Retinal pigment epithelial cell (primary cell): ENCODE measurements at regions not wholly inside any gene's neighbourhood (a gene's known extent, or its start where the extent isn't known, plus 50 kb on each side); places are given as distances from the start of the nearest gene placed in this dataset.
"Not testable (repeated sequence)": the region's sequence is repeated elsewhere in the genome, so short reads cannot be mapped to it uniquely, and the experiment has no call there.

Source experiments
- DNase-seq: peaks from one replicate; pipeline ENCODE4 v3.0.0-alpha.2; 2010; ENCODE audit warnings: low read depth
- H3K4me3 ChIP-seq: 2 replicates; pipeline ENCODE4 v1.5.1; 2011; ENCODE audit warnings: mild to moderate bottlenecking, low read length, control low read depth, moderate library complexity
- CTCF ChIP-seq: conservative IDR thresholded peaks from 2 replicates; pipeline ENCODE4 v1.5.1; 2011; ENCODE audit warnings: low read depth, low read length, control low read depth, inconsistent platforms

- no peak for TF ChIP-seq CTCF
- DNase-seq = no peak
- no peak overlapping the region for H3K4me3 ChIP-seq
Measured at GRCh38 chr2:172308253-172308935, 119.0 kb upstream of the ITGA6 start.

GRCh38 chr2:172311921-172312345 lies 115.5 kb upstream of the ITGA6 start:
- no peak for DNase-seq
- TF ChIP-seq CTCF = no peak

GRCh38 chr2:172313715-172314341 lies 113.6 kb upstream of the ITGA6 start:
- DNase-seq = no peak
- H3K4me3 ChIP-seq = no peak overlapping the region
- no peak for TF ChIP-seq CTCF

More at GRCh38 chr2:172311921-172312345, 115.5 kb upstream of the ITGA6 start:
- H3K4me3 ChIP-seq = no peak overlapping the region

GRCh38 chr2:172315070-172315469 lies 112.3 kb upstream of the ITGA6 start:
- H3K4me3 ChIP-seq, DNase-seq: not testable (repeated sequence)

GRCh38 chr2:172322049-172322448 lies 105.3 kb upstream of the ITGA6 start:
- TF ChIP-seq CTCF = no peak
- H3K4me3 ChIP-seq = no peak overlapping the region
- no peak for DNase-seq

- no peak for DNase-seq
- no peak for TF ChIP-seq CTCF
- no peak overlapping the region for H3K4me3 ChIP-seq
Measured at GRCh38 chr2:172323256-172323655, 104.1 kb upstream of the ITGA6 start.

- TF ChIP-seq CTCF = no peak
- H3K4me3 ChIP-seq = no peak overlapping the region
- DNase-seq = no peak
Measured at GRCh38 chr2:172323861-172324597, 103.4 kb upstream of the ITGA6 start.
